PFSK-1 (cell line): ENCODE measurements at regions not wholly inside any gene's neighbourhood (a gene's known extent, or its start where the extent isn't known, plus 50 kb on each side); places are given as distances from the start of the nearest gene placed in this dataset.

ENCODE experiments used
- FOXP2 ChIP-seq: optimal IDR thresholded peaks from 2 replicates; pipeline ENCODE3; 2011; ENCODE audit warnings: borderline replicate concordance, control low read depth, inconsistent platforms; ENCODE audit not compliant: insufficient read depth; ENCODE audit errors: extremely low read length, extremely low read depth
- POLR2AphosphoS5 ChIP-seq: IDR thresholded peaks from 2 replicates; pipeline ENCODE4 v1.6.1; 2012; ENCODE audit warnings: low read depth, mild to moderate bottlenecking, control low read depth, low read length, moderate library complexity
- SIN3A ChIP-seq: IDR thresholded peaks from 2 replicates; pipeline ENCODE4 v1.6.1; 2012; ENCODE audit warnings: mild to moderate bottlenecking, low read length, moderate library complexity, borderline replicate concordance; ENCODE audit not compliant: insufficient read depth
- TAF1 ChIP-seq: IDR thresholded peaks from 2 replicates; pipeline ENCODE4 v1.6.1; 2012; ENCODE audit warnings: low read length, control low read depth, borderline replicate concordance; ENCODE audit not compliant: insufficient read depth
- TF ChIP-seq, protein P1 (sequence below), 2 experiments: IDR thresholded peaks; 2 replicates each; pipeline versions ENCODE4 v1.6.1 to v1.8.0; 2011 to 2012; ENCODE audit warnings: low read depth in 2 of 2, low read length in 2 of 2, control low read depth in 1 of 2, inconsistent platforms in 1 of 2, mild to moderate bottlenecking in 1 of 2, moderate library complexity in 1 of 2; ENCODE audit not compliant: insufficient read depth in 1 of 2

GRCh38 chr12:91273560-91273959, 90.9 kb upstream of the DCN start:
- no peak for TF ChIP-seq FOXP2
- no peak for TF ChIP-seq TAF1
- TF ChIP-seq, protein P1, sequence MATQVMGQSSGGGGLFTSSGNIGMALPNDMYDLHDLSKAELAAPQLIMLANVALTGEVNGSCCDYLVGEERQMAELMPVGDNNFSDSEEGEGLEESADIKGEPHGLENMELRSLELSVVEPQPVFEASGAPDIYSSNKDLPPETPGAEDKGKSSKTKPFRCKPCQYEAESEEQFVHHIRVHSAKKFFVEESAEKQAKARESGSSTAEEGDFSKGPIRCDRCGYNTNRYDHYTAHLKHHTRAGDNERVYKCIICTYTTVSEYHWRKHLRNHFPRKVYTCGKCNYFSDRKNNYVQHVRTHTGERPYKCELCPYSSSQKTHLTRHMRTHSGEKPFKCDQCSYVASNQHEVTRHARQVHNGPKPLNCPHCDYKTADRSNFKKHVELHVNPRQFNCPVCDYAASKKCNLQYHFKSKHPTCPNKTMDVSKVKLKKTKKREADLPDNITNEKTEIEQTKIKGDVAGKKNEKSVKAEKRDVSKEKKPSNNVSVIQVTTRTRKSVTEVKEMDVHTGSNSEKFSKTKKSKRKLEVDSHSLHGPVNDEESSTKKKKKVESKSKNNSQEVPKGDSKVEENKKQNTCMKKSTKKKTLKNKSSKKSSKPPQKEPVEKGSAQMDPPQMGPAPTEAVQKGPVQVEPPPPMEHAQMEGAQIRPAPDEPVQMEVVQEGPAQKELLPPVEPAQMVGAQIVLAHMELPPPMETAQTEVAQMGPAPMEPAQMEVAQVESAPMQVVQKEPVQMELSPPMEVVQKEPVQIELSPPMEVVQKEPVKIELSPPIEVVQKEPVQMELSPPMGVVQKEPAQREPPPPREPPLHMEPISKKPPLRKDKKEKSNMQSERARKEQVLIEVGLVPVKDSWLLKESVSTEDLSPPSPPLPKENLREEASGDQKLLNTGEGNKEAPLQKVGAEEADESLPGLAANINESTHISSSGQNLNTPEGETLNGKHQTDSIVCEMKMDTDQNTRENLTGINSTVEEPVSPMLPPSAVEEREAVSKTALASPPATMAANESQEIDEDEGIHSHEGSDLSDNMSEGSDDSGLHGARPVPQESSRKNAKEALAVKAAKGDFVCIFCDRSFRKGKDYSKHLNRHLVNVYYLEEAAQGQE (IDR thresholded peaks at IDR 0.05; ENCODE audit: insufficient read depth in 1 of 2, low read depth in 2 of 2, low read length in 2 of 2): no peak
- no peak for TF ChIP-seq SIN3A

GRCh38 chr12:91272461-91273063, 89.9 kb upstream of the DCN start:
- TF ChIP-seq POLR2AphosphoS5 (no peak), FOXP2 (no peak), SIN3A (no peak), TAF1 (no peak)
- TF ChIP-seq, protein P1 (IDR thresholded peaks at IDR 0.05; ENCODE audit: insufficient read depth in 1 of 2, low read depth in 2 of 2, low read length in 2 of 2): no peak

DNA sequence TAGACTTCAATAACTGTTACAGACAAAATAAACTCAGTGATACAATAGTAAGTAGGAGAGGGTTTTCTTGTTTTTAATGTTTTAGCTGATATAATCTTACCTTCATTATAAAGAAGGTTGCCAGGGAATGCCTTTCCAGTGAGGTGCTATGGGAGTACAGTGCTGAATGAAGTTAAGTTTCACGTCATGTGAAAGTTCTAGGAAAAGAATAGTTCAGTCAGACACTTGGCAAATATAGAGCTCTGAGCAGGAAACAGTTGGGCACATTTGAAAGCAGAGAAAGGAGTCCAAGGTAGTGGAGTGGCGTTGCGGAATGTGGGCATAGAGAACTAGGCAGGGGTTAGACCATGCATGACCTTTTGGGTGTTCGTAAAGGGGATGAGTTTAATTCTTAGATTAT, 88.6 kb upstream of the DCN start:
- TF ChIP-seq SIN3A (no peak), FOXP2 (no peak), POLR2AphosphoS5 (no peak), TAF1 (no peak)
- TF ChIP-seq, protein P1 (IDR thresholded peaks at IDR 0.05; ENCODE audit: insufficient read depth in 1 of 2, low read depth in 2 of 2, low read length in 2 of 2): no peak

DNA sequence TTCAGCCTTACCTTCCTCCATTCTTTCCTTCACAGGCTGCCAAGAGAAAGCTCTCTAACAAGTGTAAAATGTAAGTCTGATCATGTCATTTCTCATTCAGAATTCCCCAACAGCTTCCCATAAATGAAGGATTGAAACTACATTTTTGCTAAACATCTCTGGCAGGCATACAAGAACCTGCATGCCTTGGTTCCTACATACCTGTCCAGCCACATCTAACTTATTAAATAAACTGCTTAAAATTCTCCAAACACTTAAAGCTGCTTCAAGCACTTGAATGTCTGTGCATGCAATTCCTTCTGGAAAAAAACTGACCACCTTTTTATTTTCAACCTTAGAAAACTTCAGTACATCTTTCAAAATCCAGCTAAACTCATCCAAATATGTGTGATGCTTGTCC, 84.4 kb upstream of the DCN start:
- no peak for TF ChIP-seq SIN3A
- TF ChIP-seq, protein P1 (IDR thresholded peaks at IDR 0.05; ENCODE audit: insufficient read depth in 1 of 2, low read depth in 2 of 2, low read length in 2 of 2): no peak
- TF ChIP-seq FOXP2: no peak
- TF ChIP-seq TAF1: no peak
- TF ChIP-seq POLR2AphosphoS5: no peak

GRCh38 chr12:91264178-91264577, 81.6 kb upstream of the DCN start:
- TF ChIP-seq, protein P1 (IDR thresholded peaks at IDR 0.05; ENCODE audit: insufficient read depth in 1 of 2, low read depth in 2 of 2, low read length in 2 of 2): no peak
- no peak for TF ChIP-seq SIN3A
- TF ChIP-seq FOXP2: no peak
